ENCODE measurements at regions not wholly inside any gene's neighbourhood (a gene's known extent, or its start where the extent isn't known, plus 50 kb on each side); places are given as distances from the start of the nearest gene placed in this dataset.

- H3K27me3 ChIP-seq (ENCODE audit: insufficient read depth, poor library complexity, severe bottlenecking) = no peaks in the 10 kb centered on the region
- ATAC-seq (ENCODE audit: low read depth) (no peak), DNase-seq (ENCODE audit: low spot score) (no peak)
- H3K4me3 ChIP-seq (ENCODE audit: severe bottlenecking) = no peak overlapping the region
- peaks cover 31% of the 10 kb centered on the region for H3K4me1 ChIP-seq (ENCODE audit: insufficient read depth, poor library complexity, severe bottlenecking)
- H3K36me3 ChIP-seq (ENCODE audit: low read depth) = no peaks in the 10 kb centered on the region
- no peak for TF ChIP-seq CTCF (IDR thresholded peaks at IDR 0.05; ENCODE audit: poor library complexity, severe bottlenecking)
- no peak overlapping the region for H3K27ac ChIP-seq (ENCODE audit: poor library complexity, severe bottlenecking)
- no peaks in the 10 kb centered on the region for H3K9me3 ChIP-seq (ENCODE audit: severe bottlenecking)
These were observed 155.6 kb upstream of the DPH6 start for GRCh38 chr15:35701402-35702046.

GRCh38 chr15:35702946-35703495 lies 157.1 kb upstream of the DPH6 start:
- Histone ChIP-seq H3K36me3 (ENCODE audit: low read depth) (no peaks in the 10 kb centered on the region), H3K27ac (ENCODE audit: poor library complexity, severe bottlenecking) (no peak overlapping the region), H3K4me1 (ENCODE audit: insufficient read depth, poor library complexity, severe bottlenecking) (peaks cover 16% of the 10 kb centered on the region), H3K9me3 (ENCODE audit: severe bottlenecking) (no peaks in the 10 kb centered on the region), H3K4me3 (ENCODE audit: severe bottlenecking) (no peak overlapping the region), H3K27me3 (ENCODE audit: insufficient read depth, poor library complexity, severe bottlenecking) (no peaks in the 10 kb centered on the region)
- no peak for ATAC-seq (ENCODE audit: low read depth)
- no peak for TF ChIP-seq CTCF (IDR thresholded peaks at IDR 0.05; ENCODE audit: poor library complexity, severe bottlenecking)
- no peak for DNase-seq (ENCODE audit: low spot score)

GRCh38 chr15:35705030-35705883 lies 159.3 kb upstream of the DPH6 start:
- Histone ChIP-seq H3K4me3 (ENCODE audit: severe bottlenecking) (no peak overlapping the region), H3K36me3 (ENCODE audit: low read depth) (no peaks in the 10 kb centered on the region), H3K9me3 (ENCODE audit: severe bottlenecking) (no peaks in the 10 kb centered on the region), H3K27ac (ENCODE audit: poor library complexity, severe bottlenecking) (no peak overlapping the region), H3K27me3 (ENCODE audit: insufficient read depth, poor library complexity, severe bottlenecking) (no peaks in the 10 kb centered on the region), H3K4me1 (ENCODE audit: insufficient read depth, poor library complexity, severe bottlenecking) (peaks cover 10% of the 10 kb centered on the region)
- DNase-seq (ENCODE audit: low spot score) (no peak), ATAC-seq (ENCODE audit: low read depth) (no peak)
- TF ChIP-seq CTCF (IDR thresholded peaks at IDR 0.05; ENCODE audit: poor library complexity, severe bottlenecking) = no peak

- no peaks in the 10 kb centered on the region for H3K9me3 ChIP-seq (ENCODE audit: severe bottlenecking)
- H3K36me3 ChIP-seq (ENCODE audit: low read depth) = no peaks in the 10 kb centered on the region
- TF ChIP-seq CTCF (IDR thresholded peaks at IDR 0.05; ENCODE audit: poor library complexity, severe bottlenecking) = no peak
- no peak overlapping the region for H3K4me3 ChIP-seq (ENCODE audit: severe bottlenecking)
- DNase-seq (ENCODE audit: low spot score) (no peak), ATAC-seq (ENCODE audit: low read depth) (no peak)
- no peaks in the 10 kb centered on the region for H3K27me3 ChIP-seq (ENCODE audit: insufficient read depth, poor library complexity, severe bottlenecking)
- H3K27ac ChIP-seq (ENCODE audit: poor library complexity, severe bottlenecking) = no peak overlapping the region
- H3K4me1 ChIP-seq (ENCODE audit: insufficient read depth, poor library complexity, severe bottlenecking) = peaks cover 13% of the 10 kb centered on the region
These were observed 160.1 kb upstream of the DPH6 start for GRCh38 chr15:35705884-35706585.
